Osteoblast (primary cell): ENCODE measurements at regions not wholly inside any gene's neighbourhood (a gene's known extent, or its start where the extent isn't known, plus 50 kb on each side); places are given as distances from the start of the nearest gene placed in this dataset.
"Not testable (repeated sequence)": the region's sequence is repeated elsewhere in the genome, so short reads cannot be mapped to it uniquely, and the experiment has no call there.

Experiments used
- DNase-seq: peaks from one replicate; pipeline ENCODE4 v3.0.0; 2011; ENCODE audit warnings: low spot score, mixed read lengths; ENCODE audit not compliant: insufficient read length; ENCODE audit errors: missing footprints
- H2AFZ ChIP-seq: 2 replicates; pipeline ENCODE4 v1.6.0; 2011; ENCODE audit warnings: mild to moderate bottlenecking, low read length
- H3K27ac ChIP-seq: 2 replicates; pipeline ENCODE4 v1.5.1; 2011; ENCODE audit warnings: mild to moderate bottlenecking, low read depth, low read length, moderate library complexity
- H3K27me3 ChIP-seq: 2 replicates; pipeline ENCODE4 v1.6.0; 2012; ENCODE audit warnings: mild to moderate bottlenecking, control low read depth, inconsistent platforms, low read length, moderate library complexity; ENCODE audit not compliant: insufficient read depth
- H3K36me3 ChIP-seq: 2 replicates; pipeline ENCODE4 v1.5.1; 2011; ENCODE audit warnings: mild to moderate bottlenecking, low read length, control low read depth, moderate library complexity; ENCODE audit not compliant: insufficient read depth
- H3K4me1 ChIP-seq: 2 replicates; pipeline ENCODE4 v1.5.1; 2011; ENCODE audit warnings: mild to moderate bottlenecking, low read length, control low read depth, moderate library complexity; ENCODE audit not compliant: insufficient read depth
- H3K4me2 ChIP-seq: 2 replicates; pipeline ENCODE4 v1.6.0; 2011; ENCODE audit warnings: mild to moderate bottlenecking, low read length; ENCODE audit not compliant: insufficient read depth
- H3K4me3 ChIP-seq: fragments of 200-600 bp; sonication (generic); 3 replicates; pipeline ENCODE4 v1.5.1; 2012; ENCODE audit warnings: mild to moderate bottlenecking, low read length, inconsistent platforms; ENCODE audit not compliant: insufficient read depth
- H3K79me2 ChIP-seq: 2 replicates; pipeline ENCODE4 v1.6.0; 2012; ENCODE audit warnings: mild to moderate bottlenecking, low read length, control low read depth, inconsistent platforms; ENCODE audit not compliant: insufficient read depth
- H3K9me3 ChIP-seq: 2 replicates; pipeline ENCODE4 v1.5.1; 2011; ENCODE audit warnings: low read depth, low read length, control low read depth
- H4K20me1 ChIP-seq: 2 replicates; pipeline ENCODE4 v1.6.0; 2012; ENCODE audit warnings: mild to moderate bottlenecking, low read length, control low read depth; ENCODE audit not compliant: insufficient read depth

DNA sequence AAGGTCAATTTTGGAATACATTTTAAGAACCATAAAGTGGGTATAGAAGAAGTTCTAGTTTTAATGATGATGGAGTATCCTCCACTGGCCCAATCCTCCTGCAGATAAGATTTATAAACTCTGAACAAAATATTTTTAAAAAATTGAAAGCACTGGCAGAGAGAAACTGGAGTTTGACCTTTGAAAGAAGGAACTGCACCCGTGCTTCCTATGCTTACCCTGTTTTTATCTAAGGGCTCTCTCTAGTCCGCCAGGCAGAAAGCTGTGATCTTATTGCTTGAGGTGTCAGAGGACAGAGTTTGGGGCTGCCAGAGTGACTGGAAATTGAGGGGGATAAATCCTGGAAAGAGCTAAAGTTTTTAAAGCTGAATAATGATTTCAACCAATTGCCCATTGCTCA lies 282.6 kb downstream of the BCL2L11 start:
- not testable (repeated sequence) for DNase-seq, H3K4me1 ChIP-seq, H3K36me3 ChIP-seq

GRCh38 chr2:111406616-111407015 lies 285.9 kb downstream of the BCL2L11 start:
- H2AFZ ChIP-seq, H3K27ac ChIP-seq, H3K79me2 ChIP-seq, H3K9me3 ChIP-seq, H4K20me1 ChIP-seq, H3K36me3 ChIP-seq, DNase-seq, H3K4me3 ChIP-seq, H3K27me3 ChIP-seq, H3K4me1 ChIP-seq, H3K4me2 ChIP-seq: not testable (repeated sequence)

More for the DNA sequence above, 282.6 kb downstream of the BCL2L11 start:
- not testable (repeated sequence) for H3K27ac ChIP-seq, H3K4me3 ChIP-seq, H3K4me2 ChIP-seq, H3K79me2 ChIP-seq, H4K20me1 ChIP-seq, H3K27me3 ChIP-seq, H2AFZ ChIP-seq, H3K9me3 ChIP-seq

DNA sequence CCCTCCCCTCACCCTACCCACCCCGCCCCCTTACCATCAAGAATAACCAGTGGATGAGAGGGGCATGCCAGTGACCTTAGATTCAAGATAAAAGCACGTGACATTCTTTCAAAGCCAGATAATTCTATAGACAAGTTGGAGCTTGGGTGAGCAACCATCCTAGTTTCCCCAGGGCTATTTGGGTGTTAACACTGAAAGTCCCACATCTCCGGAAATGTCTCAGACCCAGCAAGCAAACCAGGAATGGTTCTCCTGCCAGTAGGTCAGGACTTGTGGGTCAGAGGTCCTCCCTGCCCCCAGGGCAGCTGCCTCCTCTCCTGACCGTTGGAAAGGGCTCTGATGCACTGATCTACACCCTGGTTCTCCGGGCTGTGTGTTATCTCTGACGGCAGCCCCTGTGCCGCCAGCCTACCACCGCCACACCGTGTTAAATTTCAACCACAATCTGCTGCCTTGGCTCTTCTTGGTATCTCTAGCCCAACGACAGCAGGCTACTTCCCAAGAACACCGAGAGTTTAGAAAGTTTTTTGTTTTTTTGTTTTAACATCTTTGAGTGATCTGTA lies 287.0 kb downstream of the BCL2L11 start:
- H3K27ac ChIP-seq, DNase-seq, H3K4me3 ChIP-seq, H3K79me2 ChIP-seq, H3K9me3 ChIP-seq, H3K4me2 ChIP-seq, H3K36me3 ChIP-seq, H2AFZ ChIP-seq, H4K20me1 ChIP-seq, H3K27me3 ChIP-seq, H3K4me1 ChIP-seq: not testable (repeated sequence)

- not testable (repeated sequence) for H3K27me3 ChIP-seq, H2AFZ ChIP-seq, H3K36me3 ChIP-seq, H4K20me1 ChIP-seq, DNase-seq, H3K4me1 ChIP-seq, H3K4me3 ChIP-seq, H3K4me2 ChIP-seq, H3K9me3 ChIP-seq, H3K27ac ChIP-seq
- H3K79me2 ChIP-seq, result peaks cover 15% of the 10 kb centered on the region
Measured at GRCh38 chr2:111410868-111411406, 290.2 kb downstream of the BCL2L11 start.

- not testable (repeated sequence) for H3K4me1 ChIP-seq, H3K27me3 ChIP-seq, H3K36me3 ChIP-seq, H3K4me2 ChIP-seq, H4K20me1 ChIP-seq, DNase-seq, H3K4me3 ChIP-seq, H3K9me3 ChIP-seq, H3K27ac ChIP-seq, H2AFZ ChIP-seq
- peaks cover 19% of the 10 kb centered on the region for H3K79me2 ChIP-seq
Measured at GRCh38 chr2:111411867-111412681, 291.4 kb downstream of the BCL2L11 start.

DNA sequence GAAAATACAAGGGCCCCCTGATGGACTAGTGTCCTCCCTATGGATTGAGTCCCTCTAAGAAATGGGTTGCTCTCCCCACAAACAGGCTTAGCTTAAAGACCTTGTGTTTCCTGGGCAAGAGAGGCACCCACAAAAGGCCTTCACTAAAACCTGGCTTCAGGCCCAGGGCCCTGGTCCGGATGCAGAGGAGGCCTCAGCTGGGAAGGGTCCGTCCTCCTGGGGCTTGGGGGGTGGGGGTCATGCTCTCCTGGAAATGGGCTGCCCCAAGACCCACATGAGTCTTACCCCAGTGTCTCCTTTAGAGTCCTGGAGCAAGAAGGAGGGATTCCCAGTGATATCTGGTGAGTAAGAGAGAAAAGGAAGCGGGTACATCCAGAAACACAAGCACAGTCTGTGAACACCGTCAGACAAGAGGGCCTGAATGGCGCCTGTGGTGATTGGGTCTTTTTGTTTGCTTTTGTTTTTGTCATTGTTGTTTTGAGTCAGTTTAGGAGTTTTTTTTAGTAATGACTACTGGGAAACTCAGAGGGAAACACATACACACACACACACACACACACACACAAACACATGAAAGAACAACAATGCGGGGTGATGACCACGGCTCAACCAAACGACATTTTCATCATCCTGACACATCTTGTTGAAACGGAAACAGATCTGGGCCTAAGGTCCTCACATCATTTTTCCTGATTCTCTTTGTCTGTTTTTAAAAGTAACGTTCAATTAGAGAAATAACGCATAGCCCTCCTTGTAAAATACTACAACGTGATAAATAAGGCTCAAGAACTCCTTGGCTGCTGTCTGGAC lies 292.3 kb downstream of the BCL2L11 start:
- not testable (repeated sequence) for H3K27me3 ChIP-seq, H3K36me3 ChIP-seq, H3K4me3 ChIP-seq, H3K4me2 ChIP-seq, H3K4me1 ChIP-seq, DNase-seq, H3K9me3 ChIP-seq, H3K27ac ChIP-seq, H4K20me1 ChIP-seq, H2AFZ ChIP-seq
- H3K79me2 ChIP-seq, result peaks cover 20% of the 10 kb centered on the region

- H3K79me2 ChIP-seq, result peaks cover 22% of the 10 kb centered on the region
- not testable (repeated sequence) for H3K4me1 ChIP-seq, H2AFZ ChIP-seq, H4K20me1 ChIP-seq, H3K4me2 ChIP-seq, H3K27ac ChIP-seq, H3K36me3 ChIP-seq, H3K27me3 ChIP-seq, DNase-seq, H3K9me3 ChIP-seq, H3K4me3 ChIP-seq
Measured at GRCh38 chr2:111413950-111414349, 293.2 kb downstream of the BCL2L11 start.

DNA sequence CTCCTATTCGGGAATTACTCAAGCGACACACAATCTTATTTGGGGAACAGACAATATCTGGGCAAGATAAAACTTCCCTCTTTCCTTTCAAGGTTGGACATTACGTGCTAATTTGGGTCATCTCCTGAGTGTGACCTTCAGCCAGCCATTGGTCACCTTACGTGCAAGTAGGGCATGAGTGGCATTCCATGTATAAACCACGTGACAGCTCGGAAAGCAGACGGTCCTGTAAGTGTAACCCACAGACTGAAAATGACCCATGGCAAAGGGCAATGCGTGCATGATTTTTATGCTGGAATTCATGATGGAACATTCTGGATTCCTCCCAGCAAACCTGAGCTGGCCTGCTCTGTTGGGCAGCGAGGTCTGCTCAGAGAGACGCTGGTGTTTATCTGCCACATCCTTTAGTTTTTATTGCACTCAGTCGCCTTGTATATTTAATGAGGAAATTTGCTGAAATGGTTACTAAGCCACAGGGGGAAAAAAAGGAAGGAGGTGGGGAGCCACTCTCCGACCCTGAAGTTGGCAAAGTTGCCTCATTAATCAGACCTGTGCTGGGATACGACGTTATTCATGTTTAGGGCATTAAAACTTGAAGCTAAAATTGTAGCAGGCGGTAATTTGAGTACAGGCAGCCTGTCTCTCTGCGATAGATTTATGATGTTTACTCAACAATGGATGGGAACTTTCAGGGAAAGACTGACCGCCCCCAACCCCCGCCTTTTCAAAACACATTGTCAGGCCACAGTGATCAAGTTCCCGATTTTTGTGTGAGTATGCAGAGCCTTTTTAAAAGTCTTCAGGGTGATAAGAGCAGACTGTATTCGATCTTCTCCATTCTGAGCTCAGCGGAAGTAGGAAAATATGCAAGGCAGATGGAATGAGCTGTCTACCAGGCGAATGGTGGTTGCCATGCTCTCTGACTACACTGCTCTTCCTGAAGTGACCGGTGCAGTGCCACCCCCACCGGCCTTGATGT lies 295.3 kb downstream of the BCL2L11 start:
- H3K79me2 ChIP-seq, result peaks cover 34% of the 10 kb centered on the region
- H3K9me3 ChIP-seq, H3K4me1 ChIP-seq, H3K4me2 ChIP-seq, H3K27ac ChIP-seq, H3K4me3 ChIP-seq, DNase-seq, H2AFZ ChIP-seq, H3K27me3 ChIP-seq, H4K20me1 ChIP-seq, H3K36me3 ChIP-seq: not testable (repeated sequence)
